ENCODE measurements at regions not wholly inside any gene's neighbourhood (a gene's known extent, or its start where the extent isn't known, plus 50 kb on each side); places are given as distances from the start of the nearest gene placed in this dataset.

GRCh38 chr13:21229241-21230024 lies 53.0 kb downstream of the MRPL57 start:
- Histone ChIP-seq H3K79me2 (ENCODE audit: insufficient read depth, low read length) (no peaks in the 10 kb centered on the region), H3K36me3 (replicated peaks in 1 of 2; ENCODE audit: control insufficient read depth in 1 of 2, insufficient read depth in 2 of 2, low read length in 2 of 2) (no peaks in the 10 kb centered on the region), H3K4me1 (ENCODE audit: insufficient read depth, low read length) (peaks cover 44% of the 10 kb centered on the region), H3K9me3 (ENCODE audit: low read length) (no peaks in the 10 kb centered on the region), H3K27me3 (ENCODE audit: control insufficient read depth in 1 of 2, insufficient read depth in 2 of 2, low read length in 2 of 2) (no peaks in the 10 kb centered on the region; a peak in 2 of 5 replicates), H3K27ac (ENCODE audit: extremely low read length, insufficient read depth, low read length) (no peak overlapping the region), H3K4me3 (replicated peaks in 1 of 3; ENCODE audit: insufficient read depth in 1 of 3, low read depth in 2 of 3, low read length in 3 of 3) (no peak overlapping the region), H2AFZ (ENCODE audit: low read length) (no peak overlapping the region), H3K4me2 (ENCODE audit: low read depth, low read length) (no peak overlapping the region), H3K9ac (ENCODE audit: insufficient read depth, low read depth, low read length) (no peak overlapping the region), H4K20me1 (ENCODE audit: insufficient read depth, low read length) (no peaks in the 10 kb centered on the region)
- ChIA-PET CTCF (ENCODE audit: low intra/inter-chr PET ratio, low total read pairs) (no interaction called here), POLR2A (no interaction called here)
- TF ChIP-seq, protein P1, sequence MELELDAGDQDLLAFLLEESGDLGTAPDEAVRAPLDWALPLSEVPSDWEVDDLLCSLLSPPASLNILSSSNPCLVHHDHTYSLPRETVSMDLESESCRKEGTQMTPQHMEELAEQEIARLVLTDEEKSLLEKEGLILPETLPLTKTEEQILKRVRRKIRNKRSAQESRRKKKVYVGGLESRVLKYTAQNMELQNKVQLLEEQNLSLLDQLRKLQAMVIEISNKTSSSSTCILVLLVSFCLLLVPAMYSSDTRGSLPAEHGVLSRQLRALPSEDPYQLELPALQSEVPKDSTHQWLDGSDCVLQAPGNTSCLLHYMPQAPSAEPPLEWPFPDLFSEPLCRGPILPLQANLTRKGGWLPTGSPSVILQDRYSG (CRISPR knock-in tag; IDR thresholded peaks at IDR 0.05), result no peak
- TF ChIP-seq CEBPB (IDR thresholded peaks at IDR 0.05; ENCODE audit: borderline replicate concordance, low read depth, low read length) (no peak), AGO1 (IDR thresholded peaks at IDR 0.05; ENCODE audit: low read depth, low read length, poor library complexity, severe bottlenecking) (no peak), GMEB2 (CRISPR knock-in tag; IDR thresholded peaks at IDR 0.05; ENCODE audit: low read depth) (no peak)
- TF ChIP-seq, protein P2, sequence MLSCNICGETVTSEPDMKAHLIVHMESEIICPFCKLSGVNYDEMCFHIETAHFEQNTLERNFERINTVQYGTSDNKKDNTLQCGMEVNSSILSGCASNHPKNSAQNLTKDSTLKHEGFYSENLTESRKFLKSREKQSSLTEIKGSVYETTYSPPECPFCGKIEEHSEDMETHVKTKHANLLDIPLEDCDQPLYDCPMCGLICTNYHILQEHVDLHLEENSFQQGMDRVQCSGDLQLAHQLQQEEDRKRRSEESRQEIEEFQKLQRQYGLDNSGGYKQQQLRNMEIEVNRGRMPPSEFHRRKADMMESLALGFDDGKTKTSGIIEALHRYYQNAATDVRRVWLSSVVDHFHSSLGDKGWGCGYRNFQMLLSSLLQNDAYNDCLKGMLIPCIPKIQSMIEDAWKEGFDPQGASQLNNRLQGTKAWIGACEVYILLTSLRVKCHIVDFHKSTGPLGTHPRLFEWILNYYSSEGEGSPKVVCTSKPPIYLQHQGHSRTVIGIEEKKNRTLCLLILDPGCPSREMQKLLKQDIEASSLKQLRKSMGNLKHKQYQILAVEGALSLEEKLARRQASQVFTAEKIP (CRISPR knock-in tag; IDR thresholded peaks at IDR 0.05; ENCODE audit: borderline replicate concordance), result no peak
- in situ Hi-C loops (cut with HindIII; ENCODE audit: extremely low pct_ligation_motif_present, low pct_unique_long_range_greater_than_20kb), result no loop called here
- 55% methylated on average over 7 of the region's 7 CpGs for WGBS (ENCODE audit: low lambda C conversion rate)
- DNase-seq (ENCODE audit: low spot score), result no peak
- ATAC-seq, result no peak
- no peak for FAIRE-seq
- intact Hi-C loops (cut with micrococcal nuclease; ENCODE audit: unreplicated experiment), result no loop called here
- BruUV-seq (replicated peaks), result no TSS peak
